Urinary bladder (tissue), 3 donors: ENCODE measurements at regions not wholly inside any gene's neighbourhood (a gene's known extent, or its start where the extent isn't known, plus 50 kb on each side); places are given as distances from the start of the nearest gene placed in this dataset.

Experiments
- DNase-seq: peaks from one replicate; pipeline ENCODE4 v3.0.0-alpha.2; 2015; ENCODE audit errors: extremely low spot score
- H3K27ac ChIP-seq: one replicate; pipeline ENCODE4 v1.5.1; 2013; ENCODE audit warnings: low read depth, mild to moderate bottlenecking, moderate library complexity
- H3K36me3 ChIP-seq: one replicate; pipeline ENCODE4 v1.6.1; 2013; ENCODE audit warnings: mild to moderate bottlenecking, moderate library complexity; ENCODE audit not compliant: insufficient read depth
- H3K4me1 ChIP-seq: one replicate; pipeline ENCODE4 v1.6.1; 2013; ENCODE audit warnings: mild to moderate bottlenecking, moderate library complexity; ENCODE audit not compliant: insufficient read depth
- H3K4me3 ChIP-seq: one replicate; pipeline ENCODE4 v1.5.1; 2013; ENCODE audit warnings: low read depth, low read length
- WGBS: extraction: QIAGEN DNeasy Blood & Tissue Kit; methylation state at CpG from one replicate; pipeline ENCODE4 v1.1.7; 2013; 5-methylcytosine and 5-hydroxymethylcytosine counted together
- donor health status: healthy with polysubstance abuse.
- donor health status: healthy.

GRCh38 chr13:87035526-87035925, 635.6 kb upstream of the SLITRK5 start:
- no peaks in the 10 kb centered on the region for H3K36me3 ChIP-seq
- WGBS = 65% methylated on average over 7 of the region's 7 CpGs

GRCh38 chr13:87042946-87043345, 628.2 kb upstream of the SLITRK5 start:
- 97% methylated on average over 1 of the region's 1 CpG for WGBS
- H3K27ac ChIP-seq = no peak overlapping the region
- no peaks in the 10 kb centered on the region for H3K4me1 ChIP-seq
- no peak overlapping the region for H3K4me3 ChIP-seq
- no peaks in the 10 kb centered on the region for H3K36me3 ChIP-seq
- no peak for DNase-seq

More at GRCh38 chr13:87035526-87035925, 635.6 kb upstream of the SLITRK5 start:
- Histone ChIP-seq H3K4me1 (no peaks in the 10 kb centered on the region), H3K4me3 (no peak overlapping the region), H3K27ac (no peak overlapping the region)
- DNase-seq = no peak

- no peak for DNase-seq
- WGBS = 56% methylated on average over 4 of the region's 4 CpGs
- H3K27ac ChIP-seq = no peak overlapping the region
- no peak overlapping the region for H3K4me3 ChIP-seq
- no peaks in the 10 kb centered on the region for H3K36me3 ChIP-seq
- no peaks in the 10 kb centered on the region for H3K4me1 ChIP-seq
These were observed 618.4 kb upstream of the SLITRK5 start for GRCh38 chr13:87052731-87053130.

- Histone ChIP-seq H3K4me3 (no peak overlapping the region), H3K27ac (no peak overlapping the region), H3K4me1 (no peaks in the 10 kb centered on the region), H3K36me3 (no peaks in the 10 kb centered on the region)
- no peak for DNase-seq
- WGBS = 42% methylated on average over 3 of the region's 3 CpGs
These were observed 613.2 kb upstream of the SLITRK5 start for GRCh38 chr13:87057807-87058520.

GRCh38 chr13:87058786-87059329, 612.3 kb upstream of the SLITRK5 start:
- Histone ChIP-seq H3K36me3 (no peaks in the 10 kb centered on the region), H3K4me3 (no peak overlapping the region), H3K4me1 (no peaks in the 10 kb centered on the region), H3K27ac (no peak overlapping the region)
- no peak for DNase-seq
- 41% methylated on average over 5 of the region's 5 CpGs for WGBS

- H3K4me1 ChIP-seq = no peaks in the 10 kb centered on the region
- H3K27ac ChIP-seq = no peak overlapping the region
- no peak for DNase-seq
- WGBS = 97% methylated on average over 34 of the region's 34 CpGs
- no peaks in the 10 kb centered on the region for H3K36me3 ChIP-seq
- no peak overlapping the region for H3K4me3 ChIP-seq
These were observed 592.0 kb upstream of the SLITRK5 start for GRCh38 chr13:87078947-87079795.

GRCh38 chr13:87080100-87080779, 590.9 kb upstream of the SLITRK5 start:
- 94% methylated on average over 27 of the region's 27 CpGs for WGBS
- H3K27ac ChIP-seq = no peak overlapping the region
- H3K36me3 ChIP-seq = no peaks in the 10 kb centered on the region
- DNase-seq = no peak
- H3K4me1 ChIP-seq = no peaks in the 10 kb centered on the region
- H3K4me3 ChIP-seq = no peak overlapping the region

- no peaks in the 10 kb centered on the region for H3K36me3 ChIP-seq
- WGBS = 92% methylated on average over 5 of the region's 5 CpGs
- no peak overlapping the region for H3K4me3 ChIP-seq
- no peak for DNase-seq
- H3K27ac ChIP-seq = no peak overlapping the region
- no peaks in the 10 kb centered on the region for H3K4me1 ChIP-seq
These were observed 587.0 kb upstream of the SLITRK5 start for GRCh38 chr13:87084192-87084591.

GRCh38 chr13:87087741-87088140, 583.4 kb upstream of the SLITRK5 start:
- Histone ChIP-seq H3K4me3 (no peak overlapping the region), H3K36me3 (no peaks in the 10 kb centered on the region), H3K4me1 (no peaks in the 10 kb centered on the region), H3K27ac (no peak overlapping the region)
- WGBS = 73% methylated on average over 2 of the region's 2 CpGs
- DNase-seq = no peak

GRCh38 chr13:87089391-87089790, 581.8 kb upstream of the SLITRK5 start:
- WGBS = 89% methylated on average over 4 of the region's 4 CpGs

GRCh38 chr13:87093399-87093798, 577.8 kb upstream of the SLITRK5 start:
- WGBS = 58% methylated on average over 2 of the region's 2 CpGs
- H3K4me1 ChIP-seq = no peaks in the 10 kb centered on the region

More at GRCh38 chr13:87089391-87089790, 581.8 kb upstream of the SLITRK5 start:
- no peak overlapping the region for H3K27ac ChIP-seq
- no peak for DNase-seq
- H3K4me3 ChIP-seq = no peak overlapping the region
- H3K4me1 ChIP-seq = no peaks in the 10 kb centered on the region
- no peaks in the 10 kb centered on the region for H3K36me3 ChIP-seq

GRCh38 chr13:87094646-87095045, 576.5 kb upstream of the SLITRK5 start:
- WGBS = 41% methylated on average over 3 of the region's 3 CpGs

More at GRCh38 chr13:87093399-87093798, 577.8 kb upstream of the SLITRK5 start:
- H3K4me3 ChIP-seq = no peak overlapping the region
- no peaks in the 10 kb centered on the region for H3K36me3 ChIP-seq
- no peak for DNase-seq
- H3K27ac ChIP-seq = no peak overlapping the region

GRCh38 chr13:87100431-87100830, 570.7 kb upstream of the SLITRK5 start:
- Histone ChIP-seq H3K4me1 (no peaks in the 10 kb centered on the region), H3K36me3 (no peaks in the 10 kb centered on the region), H3K4me3 (no peak overlapping the region), H3K27ac (no peak overlapping the region)
- WGBS = 77% methylated on average over 5 of the region's 5 CpGs
- DNase-seq = no peak

More at GRCh38 chr13:87094646-87095045, 576.5 kb upstream of the SLITRK5 start:
- no peaks in the 10 kb centered on the region for H3K4me1 ChIP-seq
- H3K4me3 ChIP-seq = no peak overlapping the region
- H3K27ac ChIP-seq = no peak overlapping the region
- H3K36me3 ChIP-seq = no peaks in the 10 kb centered on the region
- no peak for DNase-seq
